Body of pancreas (tissue), 4 donors: ENCODE measurements at regions not wholly inside any gene's neighbourhood (a gene's known extent, or its start where the extent isn't known, plus 50 kb on each side); places are given as distances from the start of the nearest gene placed in this dataset.

Experiments used
- CTCF ChIP-seq, 7 experiments: fragments of 450-650 bp in 4 of 7; fragments of 200-600 bp in 3 of 7; sonication (generic) in 3 of 7; IDR thresholded peaks; one replicate each; pipeline ENCODE4 v1.5.1; 2016 to 2019; ENCODE audit warnings: antibody characterized with exemption in 7 of 7
- POLR2A ChIP-seq, 3 donors: fragments of 450-650 bp; IDR thresholded peaks; one replicate each; pipeline ENCODE4 v1.6.1; 2016; ENCODE audit warnings: antibody characterized with exemption in 3 of 3, mild to moderate bottlenecking in 2 of 3

GRCh38 chr22:49488943-49489342 lies 338.7 kb downstream of the BRD1 start:
- TF ChIP-seq CTCF (IDR thresholded peaks at IDR 0.05): no peak
- no peak for TF ChIP-seq POLR2A (IDR thresholded peaks at IDR 0.05)
